HFFc6 (cell line): ENCODE measurements at regions not wholly inside any gene's neighbourhood (a gene's known extent, or its start where the extent isn't known, plus 50 kb on each side); places are given as distances from the start of the nearest gene placed in this dataset.

Source experiments
- DNase-seq: peaks from one replicate; pipeline ENCODE4 v3.0.0-alpha.2; 2018
- H3K27ac Mint-ChIP-seq: 2 replicates; pipeline ENCODE4 v1.8.0; 2020; ENCODE audit warnings: mild to moderate bottlenecking, mixed read lengths
- H3K27me3 Mint-ChIP-seq: 2 replicates; pipeline ENCODE4 v1.8.0; 2021; ENCODE audit warnings: mild to moderate bottlenecking, moderate library complexity, mixed read lengths; ENCODE audit not compliant: insufficient read depth
- H3K36me3 Mint-ChIP-seq: 2 replicates; pipeline ENCODE4 v1.8.0; 2021; ENCODE audit warnings: low read depth, mixed read lengths
- H3K4me1 Mint-ChIP-seq: 2 replicates; pipeline ENCODE4 v1.8.0; 2020; ENCODE audit warnings: low read depth, mixed read lengths
- H3K4me3 Mint-ChIP-seq: 2 replicates; pipeline ENCODE4 v1.8.0; 2020; ENCODE audit warnings: mild to moderate bottlenecking, moderate library complexity, mixed read lengths
- H3K9me3 Mint-ChIP-seq: 2 replicates; pipeline ENCODE4 v1.8.0; 2020; ENCODE audit warnings: mild to moderate bottlenecking, mixed read lengths
- TF ChIP-seq, protein P1 (sequence below): fragments of 200-600 bp; sonication (generic); IDR thresholded peaks from 2 replicates; pipeline ENCODE4 v1.5.0; 2021; ENCODE audit warnings: antibody characterized with exemption, mild to moderate bottlenecking

DNA sequence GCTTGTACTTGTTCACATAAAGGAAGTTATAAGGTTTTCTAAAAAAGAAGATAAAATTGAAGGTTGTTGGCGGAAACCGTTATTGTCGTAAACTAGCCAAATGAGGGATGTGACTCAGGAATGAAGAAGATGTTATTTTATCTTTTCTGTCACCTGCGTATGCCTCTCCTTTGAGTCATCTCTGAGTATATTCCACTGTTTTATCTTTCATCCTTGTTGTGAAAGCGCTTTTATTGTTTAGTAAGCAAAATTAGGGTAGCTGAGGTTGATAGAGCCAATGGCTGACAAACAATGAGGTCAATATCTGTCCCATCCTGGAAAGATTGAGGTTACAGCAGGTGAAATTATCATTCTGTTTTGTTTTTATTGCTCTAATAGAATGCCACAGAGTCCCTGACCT, 105.0 kb downstream of the TUSC1 start:
- H3K4me3 Mint-ChIP-seq, result no peak overlapping the region
- H3K36me3 Mint-ChIP-seq, result no peaks in the 10 kb centered on the region
- no peak for DNase-seq
- no peaks in the 10 kb centered on the region for H3K4me1 Mint-ChIP-seq
- H3K27me3 Mint-ChIP-seq, result no peaks in the 10 kb centered on the region
- H3K9me3 Mint-ChIP-seq, result peaks cover 17% of the 10 kb centered on the region
- no peak overlapping the region for H3K27ac Mint-ChIP-seq
- TF ChIP-seq, protein P1, sequence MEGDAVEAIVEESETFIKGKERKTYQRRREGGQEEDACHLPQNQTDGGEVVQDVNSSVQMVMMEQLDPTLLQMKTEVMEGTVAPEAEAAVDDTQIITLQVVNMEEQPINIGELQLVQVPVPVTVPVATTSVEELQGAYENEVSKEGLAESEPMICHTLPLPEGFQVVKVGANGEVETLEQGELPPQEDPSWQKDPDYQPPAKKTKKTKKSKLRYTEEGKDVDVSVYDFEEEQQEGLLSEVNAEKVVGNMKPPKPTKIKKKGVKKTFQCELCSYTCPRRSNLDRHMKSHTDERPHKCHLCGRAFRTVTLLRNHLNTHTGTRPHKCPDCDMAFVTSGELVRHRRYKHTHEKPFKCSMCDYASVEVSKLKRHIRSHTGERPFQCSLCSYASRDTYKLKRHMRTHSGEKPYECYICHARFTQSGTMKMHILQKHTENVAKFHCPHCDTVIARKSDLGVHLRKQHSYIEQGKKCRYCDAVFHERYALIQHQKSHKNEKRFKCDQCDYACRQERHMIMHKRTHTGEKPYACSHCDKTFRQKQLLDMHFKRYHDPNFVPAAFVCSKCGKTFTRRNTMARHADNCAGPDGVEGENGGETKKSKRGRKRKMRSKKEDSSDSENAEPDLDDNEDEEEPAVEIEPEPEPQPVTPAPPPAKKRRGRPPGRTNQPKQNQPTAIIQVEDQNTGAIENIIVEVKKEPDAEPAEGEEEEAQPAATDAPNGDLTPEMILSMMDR, result no peak

DNA sequence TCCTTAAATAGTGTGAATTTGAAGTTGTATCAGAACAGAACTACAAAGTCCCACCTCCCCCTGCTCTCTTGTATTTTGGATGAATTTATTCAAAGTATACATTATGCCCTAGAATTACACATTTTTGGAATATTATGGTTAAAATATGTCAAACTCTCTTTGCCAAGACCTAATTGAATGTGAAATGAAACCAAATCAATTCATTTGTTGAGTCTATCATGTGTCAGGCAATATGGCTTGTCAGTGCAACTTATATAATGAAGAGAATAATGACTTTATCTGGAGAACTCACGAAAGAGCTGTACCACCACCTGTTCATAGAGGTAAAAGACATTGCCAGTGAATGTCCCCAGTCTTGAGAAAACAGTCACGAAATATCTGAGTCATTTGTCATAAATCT, 106.8 kb downstream of the TUSC1 start:
- Mint-ChIP-seq H3K27ac (no peak overlapping the region), H3K36me3 (no peaks in the 10 kb centered on the region)
- DNase-seq, result no peak

DNA sequence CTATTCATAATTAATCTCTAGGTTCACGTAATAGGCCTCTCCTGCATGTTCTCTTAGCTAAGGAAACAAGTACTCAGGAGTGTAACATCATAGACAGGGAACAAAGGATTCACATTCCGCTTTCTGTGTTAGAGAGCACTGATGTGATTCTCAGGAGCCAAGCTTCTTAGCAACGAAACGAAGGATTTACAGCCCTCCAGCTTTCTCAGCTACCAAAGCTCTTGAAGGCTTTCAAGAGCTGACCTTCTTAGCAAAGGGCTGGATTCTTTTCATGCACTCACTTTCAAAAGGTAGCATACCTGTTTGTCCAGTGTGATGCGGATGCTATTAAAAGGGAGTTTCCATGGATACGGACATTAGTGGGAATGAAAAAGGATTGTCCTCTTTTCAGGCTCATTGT, 107.4 kb downstream of the TUSC1 start:
- no peak overlapping the region for H3K27ac Mint-ChIP-seq
- no peaks in the 10 kb centered on the region for H3K27me3 Mint-ChIP-seq
- peaks cover 13% of the 10 kb centered on the region for H3K9me3 Mint-ChIP-seq
- no peaks in the 10 kb centered on the region for H3K36me3 Mint-ChIP-seq
- TF ChIP-seq, protein P1, result no peak
- no peak for DNase-seq
- H3K4me3 Mint-ChIP-seq, result no peak overlapping the region
- no peaks in the 10 kb centered on the region for H3K4me1 Mint-ChIP-seq

More for the DNA sequence above, 106.8 kb downstream of the TUSC1 start:
- H3K4me3 Mint-ChIP-seq, result no peak overlapping the region
- TF ChIP-seq, protein P1, result no peak
- H3K9me3 Mint-ChIP-seq, result peaks cover 8% of the 10 kb centered on the region
- H3K4me1 Mint-ChIP-seq, result no peaks in the 10 kb centered on the region
- H3K27me3 Mint-ChIP-seq, result no peaks in the 10 kb centered on the region

DNA sequence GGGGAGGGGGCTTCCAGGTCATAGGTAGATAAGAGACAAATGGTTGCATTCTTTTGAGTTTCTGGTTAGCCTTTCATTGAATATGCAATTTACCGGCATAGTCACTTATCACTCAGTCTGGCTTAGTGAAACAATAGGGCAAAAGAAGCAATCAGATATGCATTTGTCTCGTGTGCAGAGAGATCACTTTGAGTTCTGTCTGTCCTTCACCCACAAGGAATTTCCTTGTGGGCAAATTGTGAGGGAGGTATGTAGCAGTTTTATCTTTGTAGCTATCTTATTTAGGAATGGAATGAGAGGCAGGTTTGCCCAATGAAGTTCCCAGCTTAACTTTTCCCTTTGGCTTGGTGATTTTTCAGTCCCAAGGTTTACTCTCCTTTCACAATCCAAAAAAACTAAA, 116.1 kb downstream of the TUSC1 start:
- H3K27me3 Mint-ChIP-seq, result no peaks in the 10 kb centered on the region
- DNase-seq, result no peak
- no peaks in the 10 kb centered on the region for H3K4me1 Mint-ChIP-seq
- peaks cover 19% of the 10 kb centered on the region for H3K9me3 Mint-ChIP-seq
- H3K27ac Mint-ChIP-seq, result no peak overlapping the region
- no peak overlapping the region for H3K4me3 Mint-ChIP-seq
- TF ChIP-seq, protein P1, result no peak
- H3K36me3 Mint-ChIP-seq, result no peaks in the 10 kb centered on the region

DNA sequence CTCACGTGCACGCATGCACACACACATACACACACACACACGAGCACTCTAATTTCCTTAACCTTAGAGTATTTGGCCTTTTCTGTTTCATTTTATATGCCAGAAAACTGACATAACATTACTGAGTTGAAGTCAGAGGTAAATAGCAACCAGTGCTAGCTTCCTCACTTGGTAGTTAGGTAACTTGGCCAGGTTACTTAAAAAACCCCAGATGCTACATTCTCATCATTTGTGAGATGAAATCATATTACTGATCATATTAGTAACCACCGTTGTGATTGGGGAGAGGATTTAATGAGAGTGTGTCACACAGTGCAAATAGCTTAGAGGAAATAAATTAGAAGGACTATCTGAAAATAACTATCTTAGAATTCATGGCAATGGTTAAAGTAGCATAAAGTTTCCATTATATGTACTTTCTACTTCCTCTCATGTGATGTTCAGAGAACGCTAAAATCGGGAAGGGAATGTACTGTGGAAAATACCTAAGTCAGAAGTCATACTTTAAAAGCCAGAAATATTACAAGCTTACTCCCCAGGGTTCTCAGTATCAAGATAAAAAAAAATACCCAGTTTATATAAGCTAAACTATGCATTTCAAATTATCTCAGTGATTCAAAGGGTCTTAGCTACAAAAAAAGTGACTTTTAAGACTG, 120.5 kb downstream of the TUSC1 start:
- no peak for DNase-seq
- Mint-ChIP-seq H3K4me3 (no peak overlapping the region), H3K36me3 (no peaks in the 10 kb centered on the region), H3K27ac (no peak overlapping the region), H3K27me3 (no peaks in the 10 kb centered on the region), H3K9me3 (peaks cover 7% of the 10 kb centered on the region), H3K4me1 (no peaks in the 10 kb centered on the region)
- TF ChIP-seq, protein P1, result no peak

DNA sequence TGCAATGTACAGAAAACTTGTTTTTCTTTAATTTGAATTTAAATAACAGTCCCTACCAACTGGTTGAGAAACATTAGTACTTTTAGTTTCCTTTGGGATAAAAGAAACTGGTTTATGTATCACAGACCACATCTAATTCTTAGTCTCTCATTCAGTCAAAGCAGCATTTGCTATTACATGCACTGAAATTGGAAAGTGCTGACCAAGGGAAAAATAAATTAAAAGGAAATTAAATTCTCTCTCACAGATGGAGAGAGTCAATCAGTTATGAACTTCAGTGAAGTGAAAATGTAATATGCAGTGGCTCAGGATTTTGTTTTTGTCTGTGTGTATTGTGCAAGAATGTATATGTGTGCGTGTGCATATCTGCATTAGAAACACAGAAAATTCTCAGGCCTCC, 121.7 kb downstream of the TUSC1 start:
- Mint-ChIP-seq H3K4me3 (no peak overlapping the region), H3K4me1 (no peaks in the 10 kb centered on the region), H3K9me3 (peaks cover 4% of the 10 kb centered on the region), H3K27me3 (no peaks in the 10 kb centered on the region), H3K27ac (no peak overlapping the region), H3K36me3 (no peaks in the 10 kb centered on the region)
- TF ChIP-seq, protein P1, result no peak
- no peak for DNase-seq
